HT1080 (cell line): ENCODE measurements at regions not wholly inside any gene's neighbourhood (a gene's known extent, or its start where the extent isn't known, plus 50 kb on each side); places are given as distances from the start of the nearest gene placed in this dataset.

Experiments
- DNase-seq: peaks from one replicate; pipeline ENCODE4 v3.0.0-alpha.2; 2015; ENCODE audit warnings: low read depth

DNA sequence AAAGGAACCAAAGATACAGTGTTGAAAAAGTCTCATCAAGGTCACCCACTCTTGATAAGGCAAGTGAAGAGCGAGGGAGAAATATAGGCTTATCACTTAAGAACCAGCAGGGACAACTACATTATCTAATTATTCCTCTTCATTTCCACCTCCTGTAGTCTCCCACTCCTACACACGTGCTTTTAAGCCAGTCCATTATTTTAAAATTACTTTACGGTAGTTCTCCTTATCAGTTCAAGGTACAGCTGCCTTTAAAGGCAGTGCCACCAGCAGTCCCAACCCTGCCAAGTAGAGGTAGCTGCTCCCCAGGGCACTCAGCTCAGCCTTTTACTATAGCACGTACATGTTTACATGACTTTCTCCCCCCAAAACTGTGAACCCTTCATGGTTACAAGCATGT is 161.5 kb upstream of the BLID start:
- DNase-seq: no peak

DNA sequence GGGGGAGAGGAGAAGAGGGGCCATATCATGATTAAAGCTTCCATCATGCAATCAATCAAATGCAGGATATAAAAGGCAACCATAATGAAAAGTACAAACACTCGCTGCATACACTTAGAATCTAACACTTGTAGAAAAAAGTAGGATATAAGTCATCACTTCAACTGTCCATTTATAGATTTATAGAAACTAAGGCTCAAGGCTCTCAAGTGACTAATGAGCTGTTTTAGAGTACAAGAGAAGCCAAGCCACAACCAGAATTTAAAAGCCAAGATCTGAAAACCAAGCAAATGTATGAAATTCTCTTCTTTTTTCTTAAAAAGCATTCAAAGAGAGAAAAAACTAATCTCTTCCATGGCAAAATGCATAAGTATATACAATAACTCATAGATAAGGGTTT is 160.2 kb upstream of the BLID start:
- no peak for DNase-seq

DNA sequence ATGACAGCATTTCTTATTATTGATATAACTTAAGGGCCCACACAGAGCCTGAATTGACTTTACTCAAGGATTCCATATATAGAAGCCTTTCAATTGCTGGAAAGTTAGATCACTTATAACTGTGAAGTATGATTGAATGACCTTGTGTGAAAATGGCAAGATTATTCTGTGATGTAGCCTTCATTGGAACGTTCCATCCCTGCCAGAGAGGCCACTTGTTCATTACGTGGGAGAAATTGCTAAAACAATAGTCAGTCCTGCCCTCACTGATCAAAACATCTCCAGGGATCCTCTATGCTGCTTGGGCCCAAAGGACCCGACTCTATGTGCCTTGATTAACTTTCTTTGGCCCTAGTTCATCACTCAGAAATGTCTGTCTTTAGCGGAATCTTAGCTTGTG is 159.5 kb upstream of the BLID start:
- no peak for DNase-seq

DNA sequence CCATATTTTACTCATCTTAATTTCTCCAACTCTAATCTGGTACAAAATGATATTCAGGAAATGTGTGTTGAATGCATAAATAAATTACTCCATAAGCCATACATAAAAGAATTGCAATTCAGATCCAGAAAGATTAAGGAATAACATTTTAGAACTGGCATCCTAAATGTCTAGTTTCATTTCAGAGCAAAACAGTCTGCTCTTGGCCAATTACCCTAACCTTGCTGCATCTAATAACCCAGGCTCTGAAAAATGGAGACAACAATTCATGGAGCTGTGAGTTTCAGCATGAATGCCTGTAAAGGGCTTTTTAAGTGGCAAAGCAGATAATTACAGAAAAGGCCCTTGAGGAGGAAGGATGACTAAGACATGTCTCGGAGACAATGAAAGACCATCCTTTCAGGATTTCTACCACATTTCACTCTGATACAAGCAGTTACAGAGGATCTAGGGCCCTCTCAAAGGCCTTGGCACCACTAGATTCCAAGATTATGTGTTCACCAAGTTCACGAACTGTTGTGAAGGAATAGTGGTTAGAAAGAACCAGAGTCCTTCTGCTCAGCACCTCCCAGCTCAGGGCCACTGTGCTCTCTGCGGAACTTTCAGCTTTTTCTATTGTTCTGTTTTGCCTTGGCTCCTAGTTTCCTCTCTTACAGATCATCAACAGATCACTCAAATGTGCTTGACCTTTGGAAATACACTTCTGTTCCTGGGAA is 157.6 kb upstream of the BLID start:
- DNase-seq: peak; percentile 2

DNA sequence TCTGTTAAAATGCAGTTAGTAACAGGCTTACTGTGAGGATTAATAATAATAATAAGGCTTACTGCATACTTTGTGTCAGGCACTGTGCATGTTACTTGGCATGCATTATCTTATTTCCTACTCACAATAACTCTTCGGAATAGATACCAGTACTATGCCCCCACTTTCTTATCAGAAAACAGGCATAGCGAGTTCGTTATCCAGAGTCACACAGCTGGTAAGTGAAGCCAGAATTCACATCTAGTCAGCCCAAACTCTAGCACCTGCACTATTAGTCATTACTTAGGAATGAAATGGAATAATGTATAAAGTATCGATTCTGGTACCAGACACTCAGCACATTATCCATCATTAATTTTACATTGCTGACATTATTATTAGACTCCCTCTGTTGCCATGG is 155.7 kb upstream of the BLID start:
- DNase-seq: no peak

DNA sequence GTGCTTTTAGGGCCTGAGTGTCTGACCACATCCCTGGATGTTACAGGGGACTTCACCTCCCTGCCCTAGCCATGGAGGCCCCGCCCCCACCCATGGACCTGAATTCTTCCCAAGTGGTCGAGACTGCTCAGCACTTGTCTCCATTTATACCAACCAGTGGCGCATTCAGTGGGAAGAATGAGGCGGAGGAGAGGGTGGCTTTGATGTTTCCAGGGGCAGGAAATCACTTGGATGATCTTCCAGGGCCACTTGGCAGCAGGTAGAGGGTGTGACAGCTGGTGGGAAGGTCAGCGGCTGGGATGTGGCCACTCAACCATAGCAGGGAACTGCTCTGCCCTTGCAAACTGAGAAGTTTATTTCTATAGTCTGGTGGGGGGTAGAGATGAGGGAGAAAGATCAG is 155.1 kb upstream of the BLID start:
- DNase-seq: no peak

DNA sequence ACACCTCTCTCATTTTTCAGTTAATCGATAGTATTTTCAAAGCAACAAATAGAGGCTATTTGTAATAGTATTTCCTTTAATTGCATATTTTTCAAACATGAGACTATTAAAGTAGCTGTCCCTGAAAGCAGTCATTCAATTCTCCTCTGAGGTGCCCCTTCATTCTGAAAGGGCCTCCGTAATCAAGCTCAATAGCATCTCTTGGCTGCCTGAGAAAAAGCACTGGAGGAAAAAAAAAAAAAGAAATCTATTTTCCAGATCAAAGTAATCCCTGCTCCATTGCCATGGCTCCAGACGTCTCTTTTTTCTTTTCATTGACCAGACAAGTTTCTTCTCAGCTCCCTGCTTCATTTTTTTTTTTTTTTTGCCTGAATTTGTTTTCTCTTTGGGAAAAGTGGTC is 154.5 kb upstream of the BLID start:
- DNase-seq: no peak

DNA sequence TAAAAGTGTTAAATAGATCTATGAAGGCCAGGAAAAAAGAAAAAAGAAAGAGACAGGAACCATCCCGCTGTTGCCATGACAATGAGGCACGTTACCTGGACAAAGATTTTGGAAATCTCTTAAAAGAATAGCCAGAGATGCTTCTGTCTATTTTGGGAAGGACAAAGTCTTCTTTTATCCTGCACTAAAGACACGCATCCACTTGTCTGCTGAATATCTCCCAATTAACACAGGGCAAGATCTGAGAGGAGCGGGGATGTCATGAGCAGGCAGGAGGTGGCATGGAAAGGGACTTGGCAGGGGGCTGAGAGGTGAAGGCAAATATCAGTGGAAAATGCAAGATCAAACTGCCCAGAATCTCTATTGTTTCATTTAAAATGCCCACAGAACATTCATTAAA is 153.8 kb upstream of the BLID start:
- no peak for DNase-seq

DNA sequence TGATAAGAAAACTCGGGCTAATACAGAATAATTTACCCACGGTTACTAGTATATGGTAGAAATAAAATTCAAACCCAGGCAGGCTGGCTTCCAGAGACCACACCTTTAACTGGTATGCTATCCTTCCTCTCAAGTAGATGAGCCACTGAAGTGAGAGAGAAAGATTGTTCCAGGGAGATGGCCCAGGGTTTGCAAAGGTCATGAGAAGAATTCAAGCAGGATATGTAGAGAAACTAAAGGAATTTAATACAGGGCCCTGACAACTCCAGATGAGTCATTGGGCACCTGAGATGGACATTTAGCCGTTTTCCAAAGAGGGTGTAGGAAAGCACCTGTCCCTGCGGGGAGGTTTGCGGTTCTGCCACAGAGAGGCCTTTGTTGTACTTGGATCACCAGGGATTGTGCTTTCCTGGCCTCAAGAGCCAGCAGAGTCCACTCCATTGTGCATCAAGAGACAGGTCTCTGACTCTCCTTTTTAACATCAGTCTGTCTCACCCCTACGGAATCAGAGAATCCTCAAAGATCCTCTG is 152.7 kb upstream of the BLID start:
- DNase-seq: peak; percentile 35

DNA sequence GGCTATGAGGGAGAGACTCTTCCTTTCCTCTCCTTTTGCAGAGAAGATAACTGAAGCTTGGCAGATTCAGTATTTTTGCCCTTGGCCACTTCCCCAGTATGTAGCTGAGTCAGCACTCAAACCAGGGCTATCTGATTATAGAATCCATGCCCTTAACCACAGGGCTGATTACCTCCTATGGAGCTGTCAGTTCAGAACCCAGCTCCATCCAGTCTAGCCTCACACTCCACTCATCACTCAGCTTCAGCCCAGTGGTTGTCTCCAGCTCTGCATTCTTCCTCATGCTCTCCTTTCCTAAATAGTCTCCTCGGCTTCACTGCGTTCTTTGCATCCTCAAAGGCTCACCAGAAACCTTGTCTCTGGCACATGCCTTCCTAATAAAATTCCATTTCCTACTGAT is 151.6 kb upstream of the BLID start:
- DNase-seq: peak; percentile 65

DNA sequence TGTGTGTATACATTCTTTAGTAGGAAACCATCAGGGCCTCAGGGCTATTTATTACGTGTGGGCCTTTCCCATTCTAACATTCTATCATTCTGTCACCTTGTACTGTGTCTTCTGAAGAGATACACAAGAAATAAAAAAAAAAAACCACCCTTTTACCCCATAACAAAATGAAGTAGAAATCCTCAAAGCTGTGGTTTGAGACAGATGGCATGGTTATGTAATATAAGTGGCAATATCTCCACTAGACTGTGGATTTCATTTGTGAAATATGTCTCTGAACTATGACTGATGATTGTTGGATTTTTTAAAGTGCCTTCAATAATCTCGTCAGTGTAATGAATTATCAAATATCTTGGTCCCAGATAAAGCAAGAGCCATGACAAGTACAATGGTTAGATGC is 150.0 kb upstream of the BLID start:
- no peak for DNase-seq

DNA sequence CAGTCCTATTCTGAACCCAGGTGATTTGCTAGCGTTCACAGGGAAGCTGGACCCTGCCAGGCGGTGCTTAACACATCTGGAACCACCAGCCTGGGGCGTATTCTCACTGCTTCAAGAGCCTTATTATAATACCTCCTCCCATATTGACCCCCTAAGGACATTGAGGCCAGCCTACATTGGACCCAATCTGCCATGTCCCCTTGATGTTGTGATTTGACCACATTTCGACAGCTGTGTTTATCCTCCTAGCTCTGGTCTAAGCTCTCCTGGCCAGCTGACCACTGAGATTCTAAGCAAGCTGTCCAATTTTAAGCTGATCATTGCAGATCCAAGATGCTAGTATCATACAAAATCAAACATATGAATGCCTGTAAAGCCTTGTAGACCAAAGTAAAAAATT is 148.1 kb upstream of the BLID start:
- DNase-seq: no peak

DNA sequence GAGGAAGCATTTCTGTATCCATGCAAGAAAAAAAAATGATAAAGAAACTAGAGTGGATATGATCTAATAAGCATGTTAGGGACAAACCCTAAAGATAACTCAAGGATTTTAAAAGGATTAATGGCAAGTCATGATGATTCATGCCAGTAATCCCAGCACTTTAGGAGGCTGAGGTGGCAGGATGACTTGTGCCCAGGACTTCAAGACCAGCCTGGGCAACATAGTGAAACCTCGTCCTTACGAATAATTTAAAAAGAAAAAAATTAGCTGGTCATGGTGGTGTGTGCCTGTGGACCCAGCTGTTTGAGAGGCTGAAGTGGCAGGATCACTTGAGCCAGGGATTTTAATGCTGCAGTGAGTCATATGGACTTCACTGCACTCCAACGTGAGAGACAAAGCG is 145.5 kb upstream of the BLID start:
- peak; percentile 64 for DNase-seq

DNA sequence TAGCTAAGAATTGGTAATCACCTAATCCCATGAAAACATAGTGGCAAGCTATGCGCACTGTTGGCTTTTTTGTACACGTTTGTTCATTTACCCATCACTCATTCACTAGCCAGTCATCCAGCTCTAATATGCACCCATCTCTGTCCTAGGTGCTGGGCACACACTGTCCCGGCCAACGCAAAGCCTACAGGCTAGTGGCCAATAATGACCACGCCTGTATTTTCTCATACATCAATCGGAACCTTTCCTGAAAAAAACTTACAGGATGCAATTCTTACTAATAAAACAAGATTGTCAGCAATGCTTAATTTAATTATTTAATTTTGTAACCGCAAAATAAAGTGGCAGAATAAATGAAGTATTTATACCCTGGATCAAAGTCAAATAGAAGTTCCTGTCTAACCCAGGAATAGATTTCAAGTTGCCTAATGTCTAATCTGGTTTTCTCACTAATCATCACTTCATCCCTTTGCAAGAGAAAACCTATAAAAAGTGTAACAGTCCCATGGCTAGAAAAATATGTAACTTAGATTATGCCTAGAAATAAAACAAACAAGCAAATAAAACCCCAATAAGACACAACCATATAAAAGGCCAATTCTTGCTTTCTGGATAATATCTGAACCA is 143.3 kb upstream of the BLID start:
- no peak for DNase-seq

DNA sequence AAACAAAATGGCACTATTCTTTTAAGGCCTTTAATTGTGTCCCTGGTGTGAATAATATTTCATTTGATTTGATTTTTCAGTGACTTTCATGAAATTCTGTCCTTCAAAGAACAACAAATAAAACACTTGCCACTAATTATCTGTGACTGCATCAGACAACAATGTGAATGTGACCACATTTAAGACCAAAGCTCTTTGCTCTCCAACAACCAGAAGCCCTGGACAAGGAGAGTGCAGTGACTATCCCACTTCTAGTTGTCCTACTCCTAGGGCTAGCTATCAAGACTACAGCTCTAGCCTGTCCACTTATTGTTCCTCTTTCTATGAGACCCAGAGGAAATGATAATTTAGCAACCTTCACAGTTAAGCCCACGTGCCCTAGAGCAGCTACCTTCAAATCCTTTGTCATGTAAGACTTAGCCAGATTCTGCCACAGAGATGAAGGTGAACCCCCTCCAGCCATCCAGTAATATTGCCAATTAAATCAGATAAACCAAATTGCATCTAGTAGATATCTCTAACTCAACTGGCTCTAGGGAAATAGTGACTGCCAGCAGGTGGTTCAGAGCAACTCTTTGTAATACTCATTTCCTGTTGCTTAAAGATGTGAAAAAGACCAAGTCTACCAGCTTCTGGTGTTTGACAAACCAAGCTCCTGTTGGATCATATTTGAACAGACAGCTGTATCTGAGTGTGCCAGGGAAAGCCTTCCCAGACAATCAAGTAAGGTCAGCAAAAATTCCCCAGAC is 142.6 kb upstream of the BLID start:
- no peak for DNase-seq

DNA sequence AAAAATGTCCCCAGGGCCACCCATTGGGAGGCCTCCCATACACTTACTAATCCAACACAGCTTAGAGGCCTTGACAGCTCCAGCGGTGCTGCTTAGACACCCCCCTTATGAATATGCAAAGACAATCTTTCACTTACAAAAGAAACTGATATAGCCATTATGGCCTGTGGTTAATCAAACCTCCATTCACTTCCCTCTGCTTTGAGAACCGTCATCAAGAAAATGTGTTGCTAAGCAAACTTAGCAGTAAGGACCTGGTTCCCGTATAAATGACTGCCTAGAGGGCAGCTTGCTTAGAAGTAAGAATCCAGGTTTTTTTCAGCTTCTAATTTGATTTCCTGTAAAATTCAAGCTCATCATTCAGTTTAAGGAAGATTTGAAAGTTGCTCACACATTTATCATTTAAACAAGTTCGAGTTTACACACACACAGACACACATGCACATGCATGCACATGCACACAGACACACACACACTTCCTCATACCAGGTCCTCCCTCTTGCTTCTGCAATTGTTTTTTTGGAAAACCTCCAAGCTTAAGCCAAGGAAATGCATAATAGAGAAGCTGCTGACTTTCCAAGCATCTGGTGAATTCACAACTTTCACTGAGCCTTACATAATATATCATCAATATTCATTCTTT is 137.7 kb upstream of the BLID start:
- DNase-seq: no peak

DNA sequence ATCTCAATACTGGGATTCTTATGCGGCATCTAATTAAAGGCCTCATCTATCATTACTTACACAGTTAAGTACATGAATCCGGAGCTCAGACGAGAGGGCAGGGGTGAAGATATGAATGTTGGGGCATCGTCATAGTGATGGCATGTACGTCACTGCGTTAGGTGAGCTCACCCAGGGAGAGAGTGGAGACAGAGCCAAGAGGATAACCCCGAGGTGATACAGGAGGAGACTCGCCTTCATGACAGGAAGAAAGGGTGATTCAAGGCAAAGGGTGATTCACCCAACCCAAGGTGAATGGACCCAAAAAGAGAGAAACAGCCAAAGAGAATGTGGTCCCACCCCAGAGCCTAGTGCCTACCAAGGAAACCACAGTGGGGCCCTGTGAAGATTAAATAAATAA is 132.9 kb upstream of the BLID start:
- peak; percentile 81 for DNase-seq

DNA sequence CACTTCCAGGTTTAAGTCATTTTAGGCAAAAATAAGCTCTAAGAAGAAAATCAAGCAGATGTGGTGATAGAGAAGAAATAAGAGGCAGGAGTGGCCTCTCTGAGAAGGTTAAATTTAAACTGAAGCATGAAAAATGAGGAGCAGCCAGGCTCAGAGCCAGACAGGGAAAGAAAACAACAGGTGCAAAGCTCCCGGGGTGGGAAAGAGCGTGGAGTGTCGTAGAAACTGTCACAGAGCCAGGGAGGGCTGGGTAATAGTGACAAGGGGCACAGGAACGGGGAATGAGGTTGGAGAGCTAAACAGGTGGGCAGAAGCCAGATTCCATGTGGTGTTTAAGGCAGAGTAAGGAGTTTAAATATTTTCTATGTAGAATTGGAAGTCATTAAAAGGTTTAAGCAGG is 132.1 kb upstream of the BLID start:
- no peak for DNase-seq

DNA sequence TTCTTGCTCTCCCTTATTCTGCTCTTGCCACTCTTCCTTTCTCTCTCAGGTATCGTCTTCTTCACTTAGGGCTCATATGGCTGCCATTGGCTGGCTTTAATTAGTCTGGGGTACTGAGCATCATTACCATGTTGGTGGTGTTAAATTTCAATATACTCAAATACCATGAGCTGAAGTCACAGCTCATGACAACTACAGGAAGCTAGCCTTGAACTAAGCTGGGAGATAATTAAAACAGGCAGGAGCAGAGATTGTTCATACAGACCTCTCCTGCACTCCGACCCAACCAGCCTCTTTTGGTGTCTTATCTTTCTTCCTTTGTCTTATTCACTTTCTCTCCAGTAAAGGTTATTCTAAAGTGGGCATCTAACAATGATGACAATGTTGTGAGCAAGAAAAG is 130.9 kb upstream of the BLID start:
- no peak for DNase-seq

DNA sequence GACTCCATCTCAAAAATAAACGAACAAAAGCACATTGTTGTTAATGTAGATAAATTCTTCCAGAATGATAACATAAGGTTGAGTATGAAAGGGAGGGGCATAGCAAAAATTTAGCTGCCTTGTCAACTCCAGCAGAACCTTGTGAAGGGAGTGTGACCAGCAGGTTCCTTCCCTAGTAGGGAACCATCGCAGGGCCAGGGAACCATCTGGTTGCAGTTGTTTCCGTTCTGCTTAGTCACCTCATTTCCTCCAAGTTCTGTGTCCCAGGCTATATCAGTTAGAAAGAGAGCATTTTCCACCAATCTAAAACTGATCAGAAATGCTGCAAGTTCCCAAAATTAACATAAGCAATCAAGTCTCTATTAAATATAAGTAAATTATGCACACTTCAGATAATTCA is 126.7 kb upstream of the BLID start:
- peak; percentile 39 for DNase-seq

DNA sequence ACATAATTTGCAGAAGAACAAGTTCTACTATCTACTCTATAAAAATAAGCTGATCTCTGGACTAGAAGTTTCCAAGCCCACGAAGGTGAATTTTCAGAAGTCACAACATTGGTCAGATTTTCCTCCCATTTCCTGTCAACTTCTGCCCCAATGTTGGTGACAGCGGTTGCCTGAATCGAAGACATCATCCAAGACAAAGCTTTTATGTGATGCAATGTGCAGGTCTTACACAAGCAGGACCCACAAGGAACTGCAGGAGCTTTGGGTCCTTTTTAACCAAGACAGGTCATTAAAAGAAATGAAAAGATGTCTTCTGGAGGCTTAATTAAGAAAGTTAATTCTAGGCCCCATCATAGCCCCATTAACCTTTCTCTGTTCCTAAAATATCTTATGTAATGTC is 125.6 kb upstream of the BLID start:
- no peak for DNase-seq

DNA sequence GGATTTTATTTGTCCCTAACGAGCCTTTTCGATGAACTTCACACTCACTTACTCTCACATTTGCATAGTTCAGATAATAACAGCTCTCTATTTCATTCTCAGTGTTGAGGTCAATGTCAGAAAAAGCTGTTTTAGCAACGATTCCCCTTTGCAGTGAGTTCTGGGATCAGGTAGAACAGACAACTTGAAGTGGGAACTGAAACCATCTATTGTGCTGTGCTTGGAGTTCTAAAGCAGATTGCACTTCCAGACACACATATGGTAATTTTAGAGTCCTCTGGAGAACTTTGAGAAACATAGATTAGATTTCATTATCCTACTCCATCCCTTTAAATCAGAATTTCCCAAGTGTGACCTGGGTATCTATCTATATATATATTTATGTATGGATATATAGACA is 124.6 kb upstream of the BLID start:
- no peak for DNase-seq
